ENCODE measurements at regions not wholly inside any gene's neighbourhood (a gene's known extent, or its start where the extent isn't known, plus 50 kb on each side); places are given as distances from the start of the nearest gene placed in this dataset.
A peak's percentile ranks its signal among the peaks of the same experiment; 100 is the strongest.

GRCh38 chr2:10989782-10990181 lies 78.0 kb downstream of the KCNF1 start:
- DNase-seq (peak in 1 of 4 donors; percentile 8), ATAC-seq (no peak)
- H3K36me3 ChIP-seq, result no peaks in the 10 kb centered on the region
- intact Hi-C loops (cut with DNase I), result no loop called here
- no peak overlapping the region for H3K27ac ChIP-seq
- TF ChIP-seq, protein P1, sequence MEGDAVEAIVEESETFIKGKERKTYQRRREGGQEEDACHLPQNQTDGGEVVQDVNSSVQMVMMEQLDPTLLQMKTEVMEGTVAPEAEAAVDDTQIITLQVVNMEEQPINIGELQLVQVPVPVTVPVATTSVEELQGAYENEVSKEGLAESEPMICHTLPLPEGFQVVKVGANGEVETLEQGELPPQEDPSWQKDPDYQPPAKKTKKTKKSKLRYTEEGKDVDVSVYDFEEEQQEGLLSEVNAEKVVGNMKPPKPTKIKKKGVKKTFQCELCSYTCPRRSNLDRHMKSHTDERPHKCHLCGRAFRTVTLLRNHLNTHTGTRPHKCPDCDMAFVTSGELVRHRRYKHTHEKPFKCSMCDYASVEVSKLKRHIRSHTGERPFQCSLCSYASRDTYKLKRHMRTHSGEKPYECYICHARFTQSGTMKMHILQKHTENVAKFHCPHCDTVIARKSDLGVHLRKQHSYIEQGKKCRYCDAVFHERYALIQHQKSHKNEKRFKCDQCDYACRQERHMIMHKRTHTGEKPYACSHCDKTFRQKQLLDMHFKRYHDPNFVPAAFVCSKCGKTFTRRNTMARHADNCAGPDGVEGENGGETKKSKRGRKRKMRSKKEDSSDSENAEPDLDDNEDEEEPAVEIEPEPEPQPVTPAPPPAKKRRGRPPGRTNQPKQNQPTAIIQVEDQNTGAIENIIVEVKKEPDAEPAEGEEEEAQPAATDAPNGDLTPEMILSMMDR (IDR thresholded peaks at IDR 0.05), result no peak
- H3K27me3 ChIP-seq, result no peaks in the 10 kb centered on the region
- no peak overlapping the region for H3K4me3 ChIP-seq
- H3K9me3 ChIP-seq, result no peaks in the 10 kb centered on the region
- no peaks in the 10 kb centered on the region for H3K4me1 ChIP-seq

- H3K9me3 ChIP-seq, result no peaks in the 10 kb centered on the region
- intact Hi-C loops (cut with DNase I), result no loop called here
- no peaks in the 10 kb centered on the region for H3K27me3 ChIP-seq
- H3K4me3 ChIP-seq, result no peak overlapping the region
- no peaks in the 10 kb centered on the region for H3K36me3 ChIP-seq
- no peaks in the 10 kb centered on the region for H3K4me1 ChIP-seq
- DNase-seq (peak in 1 of 4 donors; percentile 32), ATAC-seq (no peak)
- TF ChIP-seq, protein P1 (IDR thresholded peaks at IDR 0.05), result no peak
- no peak overlapping the region for H3K27ac ChIP-seq
These were observed 78.9 kb downstream of the KCNF1 start for GRCh38 chr2:10990561-10991111.

DNA sequence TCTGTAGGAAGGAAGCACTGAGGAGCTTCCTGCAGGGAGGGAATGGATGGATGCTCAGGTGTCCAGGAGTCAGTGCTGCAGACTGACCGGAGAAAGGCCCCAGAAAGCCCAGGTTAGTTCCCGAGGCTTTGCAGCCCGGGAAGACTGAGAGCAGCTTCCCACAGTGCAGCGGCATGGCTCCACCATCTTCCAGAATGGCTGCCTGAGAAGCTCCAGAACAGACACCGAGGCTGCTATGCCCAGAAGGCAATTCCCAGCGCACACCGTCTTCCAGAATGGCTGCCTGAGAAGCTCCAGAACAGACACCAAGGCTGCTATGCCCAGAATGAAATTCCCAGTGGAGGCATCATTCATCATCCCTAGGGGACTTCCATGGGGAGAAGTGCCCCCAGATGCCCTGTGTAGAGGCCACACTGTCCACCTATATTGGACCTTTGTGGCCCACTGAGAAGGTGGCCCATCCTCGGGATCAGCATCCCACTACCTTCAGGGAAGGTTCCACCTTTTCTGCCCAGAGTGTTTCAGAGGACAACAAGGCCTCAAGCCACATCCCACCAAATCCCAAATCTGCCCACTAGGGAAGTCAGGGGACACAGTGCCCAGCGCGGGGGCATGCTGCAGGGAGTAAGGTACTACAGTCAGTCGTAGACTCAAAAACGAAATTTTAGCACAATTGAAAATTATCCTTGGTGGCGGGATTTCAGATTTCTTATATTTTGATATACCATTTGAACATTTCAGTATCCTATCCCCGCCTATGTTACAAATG lies 80.5 kb downstream of the KCNF1 start:
- Histone ChIP-seq H3K36me3 (no peaks in the 10 kb centered on the region), H3K9me3 (no peaks in the 10 kb centered on the region), H3K27ac (no peak overlapping the region), H3K4me3 (no peak overlapping the region), H3K4me1 (no peaks in the 10 kb centered on the region), H3K27me3 (no peaks in the 10 kb centered on the region)
- TF ChIP-seq, protein P1 (IDR thresholded peaks at IDR 0.05), result no peak
- intact Hi-C loops (cut with DNase I), result no loop called here
- no peak for ATAC-seq
- peak in 1 of 4 donors; percentile 10 for DNase-seq

DNA sequence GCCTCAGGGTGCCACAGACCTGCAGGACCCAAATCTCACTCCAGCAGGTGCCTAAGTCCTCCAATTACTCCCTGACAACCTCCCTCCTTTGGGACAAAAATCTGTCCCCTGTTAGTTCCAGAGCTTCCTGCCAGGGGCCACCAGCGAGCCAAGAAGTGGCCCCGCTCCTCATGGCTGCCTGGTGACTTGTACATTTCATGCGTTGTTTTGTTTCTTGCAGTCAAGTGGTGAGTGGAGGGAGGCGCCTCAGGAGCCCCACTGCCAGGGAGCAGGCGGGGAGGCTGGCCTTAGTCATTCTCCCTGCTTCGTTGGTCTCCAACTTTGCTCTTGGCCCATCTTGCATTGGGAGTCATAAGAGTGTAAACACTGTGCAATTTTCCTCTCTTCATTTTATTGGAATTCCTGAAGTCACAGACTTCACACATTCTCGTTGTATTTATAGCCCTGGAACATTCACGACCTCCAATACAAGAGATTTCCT lies 81.3 kb downstream of the KCNF1 start:
- no peaks in the 10 kb centered on the region for H3K4me1 ChIP-seq
- no peaks in the 10 kb centered on the region for H3K36me3 ChIP-seq
- no peak for ATAC-seq
- intact Hi-C loops (cut with DNase I), result no loop called here
- no peak for DNase-seq
- H3K27ac ChIP-seq, result no peak overlapping the region
- TF ChIP-seq, protein P1 (IDR thresholded peaks at IDR 0.05), result no peak
- no peaks in the 10 kb centered on the region for H3K27me3 ChIP-seq
- no peaks in the 10 kb centered on the region for H3K9me3 ChIP-seq
- no peak overlapping the region for H3K4me3 ChIP-seq

- H3K36me3 ChIP-seq, result no peaks in the 10 kb centered on the region
- no peak overlapping the region for H3K27ac ChIP-seq
- intact Hi-C loops (cut with DNase I), result no loop called here
- H3K4me3 ChIP-seq, result no peak overlapping the region
- no peak for ATAC-seq
- TF ChIP-seq, protein P1 (IDR thresholded peaks at IDR 0.05), result no peak
- H3K4me1 ChIP-seq, result no peaks in the 10 kb centered on the region
- H3K9me3 ChIP-seq, result no peaks in the 10 kb centered on the region
- no peak for DNase-seq
- H3K27me3 ChIP-seq, result no peaks in the 10 kb centered on the region
These were observed 83.7 kb downstream of the KCNF1 start for GRCh38 chr2:10995366-10995970.
